ENCODE measurements at regions not wholly inside any gene's neighbourhood (a gene's known extent, or its start where the extent isn't known, plus 50 kb on each side); places are given as distances from the start of the nearest gene placed in this dataset.

DNA sequence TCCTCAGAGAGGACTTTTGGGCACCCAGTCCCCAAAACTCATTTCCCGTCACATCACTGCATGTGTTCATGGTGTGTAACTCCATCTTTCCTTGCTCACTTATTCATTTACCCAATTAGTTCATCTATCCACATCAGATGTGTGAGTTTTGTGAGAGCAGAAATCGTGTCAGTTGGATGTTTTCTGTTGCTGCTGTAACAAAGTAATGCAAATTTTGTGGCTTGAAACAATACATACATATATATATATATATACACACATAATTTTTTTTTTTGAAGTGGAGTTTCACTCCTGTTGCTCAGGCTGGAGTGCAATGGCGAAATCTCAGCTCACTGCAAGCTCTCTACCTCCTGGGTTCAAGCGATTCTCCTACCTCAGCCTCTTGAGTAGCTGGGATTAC is 70.5 kb upstream of the BOD1 start:
- DNase-seq = no peak
- Histone ChIP-seq H3K9me3 (peaks cover 5% of the 10 kb centered on the region; the same call in 1 of the 2 replicates), H3K27me3 (no peaks in the 10 kb centered on the region), H3K4me1 (no peaks in the 10 kb centered on the region; the same call in 1 of the 2 replicates), H3K4me3 (ENCODE audit: low read depth, low read length) (no peak overlapping the region), H3K36me3 (no peaks in the 10 kb centered on the region)
- TF ChIP-seq CTCF (IDR thresholded peaks at IDR 0.05; ENCODE audit: low read depth, low read length) = no peak

- no peaks in the 10 kb centered on the region; the same call in 1 of the 2 replicates for H3K4me1 ChIP-seq
- H3K4me3 ChIP-seq (ENCODE audit: low read depth, low read length) = no peak overlapping the region
- no peaks in the 10 kb centered on the region for H3K27me3 ChIP-seq
- TF ChIP-seq CTCF (IDR thresholded peaks at IDR 0.05; ENCODE audit: low read depth, low read length) = no peak
- H3K9me3 ChIP-seq = peaks cover 5% of the 10 kb centered on the region; the same call in 1 of the 2 replicates
- no peak for DNase-seq
- H3K36me3 ChIP-seq = no peaks in the 10 kb centered on the region
Observed at GRCh38 chr5:173688703-173689102, 72.3 kb upstream of the BOD1 start.

GRCh38 chr5:173689171-173689736 is 72.8 kb upstream of the BOD1 start:
- DNase-seq = no peak
- Histone ChIP-seq H3K4me3 (ENCODE audit: low read depth, low read length) (no peak overlapping the region), H3K9me3 (peaks cover 3% of the 10 kb centered on the region; the same call in 1 of the 2 replicates), H3K36me3 (no peaks in the 10 kb centered on the region), H3K27me3 (no peaks in the 10 kb centered on the region), H3K4me1 (no peaks in the 10 kb centered on the region; the same call in 1 of the 2 replicates)
- no peak for TF ChIP-seq CTCF (IDR thresholded peaks at IDR 0.05; ENCODE audit: low read depth, low read length)

GRCh38 chr5:173689737-173690360 is 73.4 kb upstream of the BOD1 start:
- H3K27me3 ChIP-seq = no peaks in the 10 kb centered on the region
- no peak overlapping the region for H3K4me3 ChIP-seq (ENCODE audit: low read depth, low read length)
- peak; percentile 15; the same call in 1 of the 2 replicates for TF ChIP-seq CTCF (IDR thresholded peaks at IDR 0.05; ENCODE audit: low read depth, low read length)
- no peaks in the 10 kb centered on the region for H3K36me3 ChIP-seq
- no peaks in the 10 kb centered on the region; the same call in 1 of the 2 replicates for H3K4me1 ChIP-seq
- DNase-seq = no peak
- H3K9me3 ChIP-seq = no peaks in the 10 kb centered on the region

DNA sequence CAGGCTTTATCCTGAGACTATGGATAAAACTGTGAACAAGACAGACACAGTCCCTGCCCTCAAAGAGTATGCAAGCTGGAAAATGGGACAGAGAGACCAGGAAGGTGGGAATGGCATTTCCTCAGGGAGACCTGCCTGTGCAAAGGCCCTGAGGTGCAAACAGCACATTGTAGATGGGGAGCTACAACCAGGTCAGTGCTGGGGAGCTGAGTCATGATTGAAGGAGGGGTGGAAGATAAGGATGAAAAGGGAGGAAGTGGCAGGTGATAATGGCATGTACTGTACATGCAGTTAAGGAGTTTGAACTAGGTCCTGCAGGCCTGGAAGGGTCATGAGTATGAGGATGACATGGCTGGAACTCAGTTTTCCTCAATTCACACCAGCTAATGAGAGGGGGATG is 75.5 kb upstream of the BOD1 start:
- TF ChIP-seq CTCF (IDR thresholded peaks at IDR 0.05; ENCODE audit: low read depth, low read length) = no peak
- no peaks in the 10 kb centered on the region; the same call in 1 of the 2 replicates for H3K4me1 ChIP-seq
- no peak for DNase-seq
- H3K27me3 ChIP-seq = no peaks in the 10 kb centered on the region
- no peaks in the 10 kb centered on the region for H3K9me3 ChIP-seq
- no peaks in the 10 kb centered on the region for H3K36me3 ChIP-seq
- H3K4me3 ChIP-seq (ENCODE audit: low read depth, low read length) = no peak overlapping the region

DNA sequence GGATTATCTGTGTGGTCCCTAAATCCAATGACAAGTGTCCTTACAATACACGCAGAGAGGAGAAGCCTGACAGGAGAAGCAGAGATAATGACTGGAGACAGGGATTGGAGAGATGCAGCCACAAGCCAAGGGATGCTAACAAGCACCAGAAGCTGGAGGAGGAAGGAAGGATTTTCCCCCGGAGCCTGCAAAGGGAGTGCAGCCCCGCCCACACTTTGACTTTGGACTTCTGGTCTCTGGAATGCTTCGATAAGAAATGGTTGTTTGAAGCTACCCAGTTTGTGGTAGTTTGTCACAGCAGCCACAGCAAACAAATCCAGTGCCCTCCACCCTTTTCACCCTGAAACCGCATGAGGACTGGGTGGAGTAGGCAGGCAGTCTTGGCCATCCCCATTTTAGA is 77.2 kb upstream of the BOD1 start:
- no peaks in the 10 kb centered on the region for H3K9me3 ChIP-seq
- H3K36me3 ChIP-seq = no peaks in the 10 kb centered on the region
- no peak overlapping the region for H3K4me3 ChIP-seq (ENCODE audit: low read depth, low read length)
- H3K27me3 ChIP-seq = no peaks in the 10 kb centered on the region
- no peak for DNase-seq
- no peak for TF ChIP-seq CTCF (IDR thresholded peaks at IDR 0.05; ENCODE audit: low read depth, low read length)
- peaks cover 7% of the 10 kb centered on the region for H3K4me1 ChIP-seq

Data from BE2C (cell line).